K562 (cell line): ENCODE measurements at regions not wholly inside any gene's neighbourhood (a gene's known extent, or its start where the extent isn't known, plus 50 kb on each side); places are given as distances from the start of the nearest gene placed in this dataset.

Experiments used
- BACH1 ChIP-seq: fragments of 200-800 bp; sonication (Bioruptor generic); IDR thresholded peaks from 2 replicates; pipeline ENCODE4 v1.6.1; 2016; ENCODE audit warnings: missing genetic modification characterization, missing compliant biosample characterization
- CREM ChIP-seq: IDR thresholded peaks from 2 replicates; pipeline ENCODE4 v1.6.1; 2014; ENCODE audit warnings: antibody characterized with exemption, low read depth
- CTCF ChIP-seq, 3 experiments: IDR thresholded peaks in 2 of 3; conservative IDR thresholded peaks in 1 of 3; 2 replicates each; pipeline ENCODE4 v1.5.1; 2011 to 2012; ENCODE audit warnings: low read length in 3 of 3, mild to moderate bottlenecking in 3 of 3, control low read depth in 2 of 3, improper control_type of control experiment in 1 of 3, inconsistent platforms in 1 of 3, low read depth in 1 of 3, mixed read lengths in 1 of 3, moderate library complexity in 1 of 3; ENCODE audit not compliant: insufficient read depth in 2 of 3
- MITF ChIP-seq: IDR thresholded peaks from 2 replicates; pipeline ENCODE4 v1.6.1; 2014; ENCODE audit warnings: antibody characterized with exemption
- NR3C1 ChIP-seq: sonication (generic); formaldehyde crosslinking; IDR thresholded peaks from 2 replicates; pipeline ENCODE4 v1.8.1; 2022; ENCODE audit warnings: missing genetic modification reagents
- PHF8 ChIP-seq: fragments of 200-600 bp; sonication (generic); IDR thresholded peaks from 2 replicates; pipeline ENCODE4 v1.6.1; 2012; ENCODE audit warnings: mixed run types, mild to moderate bottlenecking, inconsistent platforms, low read length, moderate library complexity, borderline replicate concordance
- POLR2AphosphoS2 ChIP-seq: IDR thresholded peaks from 2 replicates; pipeline ENCODE4 v1.6.1; 2012; ENCODE audit warnings: low read length, improper control_type of control experiment
- STAG1 ChIP-seq: sonication (generic); formaldehyde crosslinking; IDR thresholded peaks from 2 replicates; pipeline ENCODE4 v1.5.0; 2020; ENCODE audit warnings: missing genetic modification reagents, borderline replicate concordance
- ZFP30 ChIP-seq: fragments of 250-450 bp; sonication (Bioruptor Pico); IDR thresholded peaks from 2 replicates; pipeline ENCODE4 v1.8.0; 2022; ENCODE audit warnings: moderate library complexity, mild to moderate bottlenecking, inconsistent platforms, borderline replicate concordance
- ZNF436 ChIP-seq: fragments of 250-450, 450-650 bp; sonication (Bioruptor Pico); formaldehyde crosslinking; IDR thresholded peaks from 2 replicates; pipeline ENCODE4 v1.7.0; 2020; ENCODE audit warnings: mild to moderate bottlenecking
- ZNF668 ChIP-seq: fragments of 250-450 bp; sonication (Bioruptor Pico); IDR thresholded peaks from 2 replicates; pipeline ENCODE4 v1.8.0; 2022; ENCODE audit warnings: mild to moderate bottlenecking, inconsistent platforms
- TF ChIP-seq, protein P1 (sequence below): sonication (generic); formaldehyde crosslinking; IDR thresholded peaks from 2 replicates; pipeline ENCODE4 v1.8.1; 2023; ENCODE audit warnings: mild to moderate bottlenecking, missing genetic modification reagents

GRCh38 chr13:111608556-111608955, 288.1 kb downstream of the TEX29 start:
- TF ChIP-seq ZFP30 (CRISPR knock-in tag) (no peak), ZNF436 (CRISPR knock-in tag) (no peak), POLR2AphosphoS2 (no peak), NR3C1 (CRISPR knock-in tag) (no peak), BACH1 (tag) (no peak), ZNF668 (CRISPR knock-in tag) (no peak), CTCF (IDR thresholded peaks at IDR 0.05 in 2 of 3, conservative IDR thresholded peaks at IDR 0.05 in 1 of 3; ENCODE audit: insufficient read depth in 2 of 3, low read depth in 1 of 3, low read length in 3 of 3) (no peak), PHF8 (no peak), STAG1 (CRISPR knock-in tag) (no peak), CREM (no peak), MITF (no peak)
- TF ChIP-seq, protein P1, sequence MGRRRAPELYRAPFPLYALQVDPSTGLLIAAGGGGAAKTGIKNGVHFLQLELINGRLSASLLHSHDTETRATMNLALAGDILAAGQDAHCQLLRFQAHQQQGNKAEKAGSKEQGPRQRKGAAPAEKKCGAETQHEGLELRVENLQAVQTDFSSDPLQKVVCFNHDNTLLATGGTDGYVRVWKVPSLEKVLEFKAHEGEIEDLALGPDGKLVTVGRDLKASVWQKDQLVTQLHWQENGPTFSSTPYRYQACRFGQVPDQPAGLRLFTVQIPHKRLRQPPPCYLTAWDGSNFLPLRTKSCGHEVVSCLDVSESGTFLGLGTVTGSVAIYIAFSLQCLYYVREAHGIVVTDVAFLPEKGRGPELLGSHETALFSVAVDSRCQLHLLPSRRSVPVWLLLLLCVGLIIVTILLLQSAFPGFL = no peak
